NOMO-1 treated with DMSO at 0.1 percent for 48 hours (cell line): ENCODE measurements at regions not wholly inside any gene's neighbourhood (a gene's known extent, or its start where the extent isn't known, plus 50 kb on each side); places are given as distances from the start of the nearest gene placed in this dataset.
"Not testable (repeated sequence)": the region's sequence is repeated elsewhere in the genome, so short reads cannot be mapped to it uniquely, and the experiment has no call there.

ENCODE experiments used
- DNase-seq: peaks from one replicate; lab custom pipeline; 2025; ENCODE audit not compliant: unreplicated experiment; lab: John Stamatoyannopoulos, UW

DNA sequence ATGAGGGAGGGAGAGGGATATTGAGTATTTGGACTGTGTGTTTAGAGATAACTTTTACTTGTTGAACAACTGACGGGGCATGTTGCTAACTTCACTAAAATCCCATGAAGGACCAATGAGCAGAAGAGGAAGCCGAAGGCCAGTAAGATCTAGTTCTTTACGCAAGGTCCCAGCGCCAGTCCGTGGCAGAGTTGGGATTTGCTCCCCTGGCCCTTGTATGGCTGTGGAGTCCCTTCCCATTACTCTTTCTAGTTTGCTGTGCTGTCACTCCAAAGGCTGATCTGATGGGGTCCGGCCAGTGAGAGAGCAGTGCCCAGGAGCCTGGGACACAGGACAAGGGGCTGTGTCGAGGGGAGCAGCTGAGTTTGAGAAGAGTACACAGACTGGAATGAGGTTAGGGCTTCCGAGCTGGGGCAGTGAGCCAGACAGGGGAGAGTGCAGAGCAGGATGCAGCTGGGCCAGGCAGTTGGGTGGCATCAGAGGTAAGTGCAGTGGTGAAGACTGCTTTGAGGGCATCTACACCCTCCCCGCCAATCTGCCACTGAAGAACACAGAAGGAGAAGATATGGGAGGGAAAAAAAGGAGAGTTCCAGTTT is 692.9 kb upstream of the HS6ST1 start:
- DNase-seq, result no peak

DNA sequence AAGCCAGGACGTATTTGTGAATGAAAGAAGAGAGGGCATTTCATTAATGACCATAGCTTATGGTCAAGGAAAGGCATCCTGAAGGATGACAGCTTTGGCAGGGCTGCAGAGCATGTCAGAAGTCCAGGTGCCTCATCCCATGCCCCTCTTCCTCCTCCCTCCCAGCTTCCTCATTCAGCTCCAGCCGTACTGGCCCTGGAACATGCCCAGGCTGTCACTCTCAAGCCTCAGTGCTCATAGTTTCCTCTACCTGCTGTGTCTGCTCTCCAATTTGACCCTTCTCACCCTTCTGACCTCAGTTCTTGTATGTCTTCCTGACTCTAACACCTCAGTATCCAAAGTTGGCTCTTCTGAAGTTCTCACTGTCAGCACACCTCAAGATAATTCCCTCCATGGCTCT is 695.8 kb upstream of the HS6ST1 start:
- DNase-seq, result no peak

DNA sequence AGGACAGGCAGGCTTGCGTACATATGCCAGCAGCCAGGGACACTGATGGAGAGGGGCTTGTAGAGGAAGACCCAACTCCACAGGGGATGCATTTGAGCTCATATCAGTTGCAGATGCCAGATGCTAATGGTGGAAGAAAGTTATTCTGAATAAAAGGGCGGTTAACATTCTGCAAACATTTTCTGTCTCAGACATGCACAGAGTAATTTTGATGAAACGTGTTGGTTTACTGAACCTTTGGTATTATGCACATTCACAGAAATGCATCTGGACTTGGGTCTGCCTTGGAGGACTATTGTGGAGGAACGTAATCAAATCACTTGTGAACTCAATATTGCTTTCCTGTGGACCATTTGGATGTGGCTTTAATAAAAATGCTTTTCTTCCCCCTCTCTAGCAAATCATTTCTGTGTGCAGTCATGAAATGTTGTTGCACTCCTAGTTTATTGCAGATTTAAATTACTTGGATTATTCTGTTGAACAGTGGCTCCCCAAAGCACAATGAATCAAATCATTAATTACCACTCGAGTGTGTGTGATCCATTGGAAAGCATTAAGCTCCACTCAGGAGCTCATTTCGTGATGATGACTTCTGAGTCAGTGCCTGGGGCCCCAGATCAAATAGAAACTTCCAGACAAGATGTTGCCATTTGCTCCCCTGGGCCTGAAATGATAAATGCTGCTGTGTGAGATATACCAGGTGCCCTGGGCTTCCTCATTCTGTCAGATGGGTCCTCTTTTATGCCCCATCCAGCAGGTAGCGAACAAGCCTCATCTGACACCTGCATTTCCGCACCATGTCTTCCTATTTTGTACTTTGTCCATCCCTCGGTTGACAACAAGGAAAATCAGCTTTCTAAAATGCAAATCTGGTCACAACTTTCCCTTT is 697.0 kb upstream of the HS6ST1 start:
- DNase-seq, result no peak

DNA sequence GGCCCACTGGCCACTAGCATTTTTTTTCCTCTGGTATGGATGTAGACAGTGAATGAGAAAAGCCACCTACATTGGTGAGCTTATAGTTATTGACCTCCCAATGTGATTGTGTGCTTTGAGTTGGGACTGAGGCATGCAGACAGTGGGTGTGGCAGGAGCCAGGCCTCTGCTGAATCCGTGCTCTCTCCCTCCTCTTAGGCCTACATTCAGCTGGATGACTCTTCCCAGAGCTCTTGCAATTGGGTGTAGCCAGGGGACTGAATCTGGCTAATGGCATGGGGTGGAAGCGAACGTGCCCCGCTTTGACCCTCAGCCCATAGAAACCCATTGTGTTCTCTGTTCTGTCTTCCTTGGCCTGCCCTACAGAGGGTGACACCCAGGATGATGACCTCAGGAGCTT is 698.3 kb upstream of the HS6ST1 start:
- no peak for DNase-seq

DNA sequence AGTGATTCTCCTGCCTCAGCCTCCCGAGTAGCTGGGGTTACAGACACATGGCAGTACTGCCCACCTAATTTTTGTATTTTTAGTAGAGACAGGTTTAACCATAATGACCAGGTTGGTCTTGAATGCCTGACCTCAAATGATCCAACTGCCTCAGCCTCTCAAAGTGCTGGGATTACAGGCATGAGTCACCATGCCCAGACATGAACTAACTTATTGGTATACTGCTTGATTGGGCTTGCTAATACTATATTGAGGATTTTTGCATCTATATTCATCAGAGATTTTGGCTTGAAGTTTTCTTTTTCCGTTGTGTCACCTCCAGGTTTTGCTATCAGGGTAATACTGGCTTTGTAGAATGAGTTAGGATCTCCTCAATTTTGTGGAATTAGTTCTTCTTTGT is 706.1 kb upstream of the HS6ST1 start:
- DNase-seq, result no peak

DNA sequence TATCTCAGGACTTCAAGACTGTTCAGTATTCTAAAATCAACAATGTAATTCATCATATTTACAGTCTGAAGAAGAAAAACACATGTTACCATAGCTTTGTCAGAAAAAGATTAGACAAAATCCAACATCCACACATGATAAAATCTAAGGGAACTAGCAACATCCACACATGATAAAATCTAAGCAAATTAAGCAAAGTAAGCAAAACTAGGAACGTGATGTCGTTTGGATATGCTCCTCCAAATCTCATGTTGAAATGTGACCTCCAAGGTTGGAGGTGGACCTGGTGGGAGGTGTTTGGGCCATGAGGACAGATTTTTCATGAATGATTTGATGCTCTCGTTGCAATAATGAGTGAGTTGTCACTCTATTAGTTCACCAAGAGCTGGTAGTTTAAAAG is 717.3 kb upstream of the HS6ST1 start:
- DNase-seq, result no peak

DNA sequence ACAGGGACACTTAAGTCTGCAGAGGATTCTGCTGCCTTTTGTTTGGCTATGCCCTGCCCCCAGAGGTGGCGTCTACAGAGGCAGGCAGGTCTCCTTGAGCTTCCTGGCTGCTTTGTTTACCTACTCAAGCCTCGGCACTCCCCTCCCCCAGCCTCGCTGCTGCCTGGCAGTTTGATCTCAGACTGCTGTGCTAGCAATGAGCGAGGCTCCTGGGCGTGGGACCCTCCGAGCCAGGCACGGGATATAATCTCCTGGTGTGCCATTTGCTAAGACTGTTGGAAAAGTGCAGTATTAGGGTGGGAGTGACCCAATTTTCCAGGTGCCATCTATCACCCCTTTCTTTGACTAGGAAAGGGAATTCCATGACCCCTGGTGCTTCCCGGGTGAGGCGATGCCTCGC is 725.0 kb upstream of the HS6ST1 start:
- not testable (repeated sequence) for DNase-seq

DNA sequence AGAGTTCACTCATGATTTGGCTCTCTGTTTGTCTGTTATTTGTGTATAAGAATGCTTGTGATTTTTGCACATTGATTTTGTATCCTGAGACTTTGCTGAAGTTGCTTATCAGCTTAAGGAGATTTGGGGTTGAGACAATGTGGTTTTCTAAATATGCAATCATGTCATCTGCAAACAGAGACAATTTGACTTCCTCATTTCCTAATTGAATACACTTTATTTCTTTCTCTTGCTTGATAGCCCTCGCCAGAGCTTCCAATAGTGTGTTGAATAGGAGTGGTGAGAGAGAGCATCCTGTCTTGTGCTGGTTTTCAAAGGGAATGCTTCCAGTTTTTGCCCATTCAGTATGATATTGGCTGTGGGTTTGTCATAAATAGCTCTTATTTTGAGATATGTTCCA is 727.8 kb upstream of the HS6ST1 start:
- not testable (repeated sequence) for DNase-seq

DNA sequence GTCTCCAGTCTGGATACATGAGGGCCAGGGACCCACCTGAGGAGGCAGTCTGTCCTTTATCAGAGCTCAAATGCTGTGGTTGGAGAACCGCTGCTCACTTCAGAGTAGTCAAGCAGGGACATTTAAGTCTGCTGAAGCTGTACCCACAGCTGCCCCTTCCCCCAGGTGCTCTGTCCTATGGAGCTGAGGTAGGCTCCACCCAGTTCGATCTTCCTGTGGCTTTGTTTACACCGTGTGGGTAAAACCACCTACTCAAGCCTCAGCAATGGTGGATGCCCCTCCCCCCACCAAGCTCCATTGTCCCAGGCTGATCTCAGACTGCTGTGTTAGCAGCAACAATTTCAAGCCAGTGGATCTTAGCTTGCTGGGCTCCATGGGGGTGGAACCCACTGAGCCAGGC is 731.4 kb upstream of the HS6ST1 start:
- DNase-seq, result no peak

DNA sequence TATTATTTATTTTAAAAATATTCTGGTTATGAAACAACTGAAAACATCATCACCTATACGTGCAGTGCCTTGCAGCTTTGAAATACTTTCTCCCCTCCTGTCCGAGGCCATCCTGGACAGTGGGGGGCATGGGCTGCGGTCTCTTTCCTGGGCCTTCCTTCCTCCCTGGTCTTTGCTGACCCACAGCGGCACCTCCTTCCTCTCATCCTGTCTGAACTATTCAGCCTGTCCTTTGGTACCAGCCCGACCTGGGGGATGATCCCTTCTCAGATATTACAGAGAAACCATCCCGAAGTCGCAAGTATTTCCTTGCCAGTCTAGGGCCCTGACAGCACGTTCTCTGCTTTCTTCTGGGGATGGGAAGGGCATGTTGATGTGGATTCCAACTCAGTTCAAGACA is 736.6 kb upstream of the HS6ST1 start:
- DNase-seq, result no peak

DNA sequence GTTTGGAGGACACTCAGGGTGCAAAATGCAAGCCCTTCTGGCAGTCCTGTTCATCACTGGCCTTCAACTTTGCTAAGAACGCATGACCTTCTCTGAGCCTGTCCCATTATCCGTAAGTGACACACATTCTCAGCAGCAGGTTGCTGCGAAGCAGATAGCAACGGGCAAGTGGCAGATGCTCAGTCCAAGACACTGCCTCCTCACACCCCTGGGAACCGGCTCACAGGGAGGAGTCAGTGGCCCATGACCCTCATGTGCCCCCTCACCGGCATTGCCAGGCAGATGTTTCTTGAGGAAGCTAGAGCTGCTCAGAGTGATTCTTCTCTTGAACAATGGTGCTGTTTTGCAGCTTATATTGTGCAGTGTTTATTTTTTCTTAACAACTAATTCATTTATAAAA is 737.2 kb upstream of the HS6ST1 start:
- DNase-seq, result no peak

DNA sequence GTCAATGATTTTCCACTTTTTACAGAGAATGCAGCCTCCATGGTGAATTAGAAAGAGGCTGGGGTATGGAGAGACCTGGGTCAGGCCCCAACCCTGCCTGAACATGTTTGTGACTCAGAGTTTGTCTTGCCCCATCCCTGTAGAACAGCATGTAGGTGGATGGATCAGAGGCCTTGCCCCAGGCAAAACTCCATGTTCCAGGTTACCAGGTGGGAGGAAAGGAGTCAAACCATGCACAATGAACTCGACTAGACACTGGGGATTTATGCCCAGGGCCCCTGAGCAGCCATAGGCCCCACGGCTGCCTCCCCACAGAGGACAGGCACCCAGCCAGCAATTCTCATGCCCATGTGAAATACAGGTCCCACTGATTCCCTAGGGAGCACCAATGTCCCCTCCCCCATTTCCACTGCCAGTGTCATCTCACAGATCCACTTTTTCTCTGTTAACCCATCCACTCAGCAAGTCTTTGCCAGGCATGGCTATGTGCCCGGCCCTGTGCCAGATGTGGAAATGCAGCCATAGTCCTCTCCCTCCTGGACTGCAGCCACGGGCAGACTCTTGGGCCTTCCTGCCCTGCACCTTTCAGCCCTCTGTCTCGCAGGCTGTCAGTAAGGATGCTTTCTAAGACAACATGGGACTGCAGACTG is 737.8 kb upstream of the HS6ST1 start:
- DNase-seq, result no peak

DNA sequence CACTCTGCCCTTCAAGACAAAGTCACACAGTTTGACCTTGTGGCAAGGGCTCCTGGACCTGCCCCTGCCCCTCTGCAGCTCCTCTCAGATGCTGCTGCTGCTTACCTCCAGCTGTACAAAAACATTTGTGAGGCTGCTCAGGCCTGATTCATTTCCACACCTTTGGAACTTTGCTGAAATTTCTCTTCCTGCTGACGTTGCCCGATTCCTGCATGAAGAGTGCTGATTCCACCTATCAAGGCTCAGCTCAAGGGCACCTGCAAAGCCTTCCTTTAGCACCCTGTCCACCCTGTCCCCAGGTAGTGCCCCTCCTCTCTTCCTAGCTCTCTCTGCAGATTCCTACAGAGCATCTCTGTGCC is 738.3 kb upstream of the HS6ST1 start:
- no peak for DNase-seq

DNA sequence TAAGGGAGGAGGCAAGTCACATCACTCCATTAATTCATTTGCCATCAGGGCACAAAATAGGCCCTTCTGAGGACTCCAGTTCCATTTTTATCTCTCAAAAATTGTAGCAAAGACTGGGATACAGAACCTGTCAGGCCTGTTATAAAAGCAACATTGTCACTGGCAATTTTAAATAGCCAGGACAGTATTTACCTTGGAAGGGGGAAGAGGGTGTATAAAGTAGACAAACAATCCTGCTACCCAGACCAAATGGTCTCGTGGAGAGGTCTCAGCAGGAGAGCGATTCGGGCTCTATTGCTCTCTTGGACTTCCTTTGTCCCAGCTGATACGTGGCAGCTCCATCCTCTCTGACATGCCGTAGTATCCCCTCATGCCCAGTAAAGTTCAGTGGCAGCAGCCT is 740.3 kb upstream of the HS6ST1 start:
- DNase-seq, result no peak

DNA sequence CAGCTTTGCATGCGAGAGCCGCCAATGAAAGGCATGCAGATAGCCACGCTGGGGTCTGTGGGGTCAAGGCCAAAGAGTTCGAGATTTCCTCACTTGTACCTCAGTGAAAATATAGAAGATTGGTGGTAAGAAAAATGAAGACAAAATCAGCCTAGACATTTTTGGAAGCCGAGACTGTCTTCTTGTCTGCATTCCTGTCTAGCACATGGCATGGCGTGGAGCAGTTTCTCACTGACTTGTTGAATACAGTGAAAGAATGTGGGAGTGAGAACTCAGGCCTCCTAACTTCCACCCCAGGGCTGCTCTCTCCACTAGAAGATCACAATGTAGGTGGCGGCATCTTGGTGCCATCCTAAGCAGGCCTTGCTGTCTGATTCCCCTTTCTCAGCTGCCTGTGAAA is 740.8 kb upstream of the HS6ST1 start:
- no peak for DNase-seq

DNA sequence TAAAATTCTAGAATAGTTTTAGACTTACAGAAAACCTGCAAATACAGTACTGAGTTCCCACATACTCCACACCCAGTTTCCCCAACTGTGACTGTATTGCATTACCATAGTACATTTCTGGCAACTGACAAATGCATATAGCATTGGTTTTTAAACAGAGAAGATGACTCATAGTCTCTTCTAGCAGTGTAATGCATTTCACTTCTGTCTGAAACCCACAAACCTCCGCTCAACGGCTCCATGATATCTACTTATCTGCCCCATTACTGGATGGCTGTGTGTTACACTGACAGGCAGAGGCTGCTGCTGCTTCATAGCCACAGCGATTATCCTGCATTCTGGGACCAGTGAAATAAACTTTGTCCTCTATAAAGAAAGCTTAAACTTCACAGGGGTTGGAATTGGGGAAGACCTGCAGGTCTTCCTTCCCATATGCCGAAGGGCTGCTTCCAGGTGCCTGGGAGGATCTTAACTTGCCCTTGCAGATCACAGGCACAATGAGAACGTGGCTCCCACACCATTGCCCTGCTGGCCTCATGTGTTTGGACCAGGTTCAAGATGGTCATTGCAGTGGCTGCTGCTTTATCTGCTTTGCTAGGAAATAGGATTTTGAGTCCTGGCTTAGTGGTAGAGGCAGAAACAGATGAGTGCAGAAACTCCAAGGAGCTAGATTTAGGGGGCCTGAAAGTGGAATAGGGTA is 742.6 kb upstream of the HS6ST1 start:
- peak; percentile 29 for DNase-seq

DNA sequence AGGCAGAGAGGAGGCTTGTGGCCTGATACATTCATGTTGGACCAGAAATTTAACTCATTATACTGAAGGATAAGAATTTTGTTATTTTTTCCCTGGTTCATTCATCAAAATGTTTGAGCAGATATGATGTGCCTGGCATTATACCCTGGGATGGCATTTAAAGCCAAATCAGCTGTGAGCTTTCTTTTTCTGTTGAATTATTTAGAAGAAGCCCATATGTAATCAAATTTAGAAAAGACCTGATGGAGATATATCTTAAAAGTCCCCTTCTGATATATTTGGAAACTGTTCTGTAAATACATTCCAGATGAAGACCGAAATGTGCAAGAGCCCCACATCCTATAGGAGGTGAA is 743.1 kb upstream of the HS6ST1 start:
- no peak for DNase-seq

DNA sequence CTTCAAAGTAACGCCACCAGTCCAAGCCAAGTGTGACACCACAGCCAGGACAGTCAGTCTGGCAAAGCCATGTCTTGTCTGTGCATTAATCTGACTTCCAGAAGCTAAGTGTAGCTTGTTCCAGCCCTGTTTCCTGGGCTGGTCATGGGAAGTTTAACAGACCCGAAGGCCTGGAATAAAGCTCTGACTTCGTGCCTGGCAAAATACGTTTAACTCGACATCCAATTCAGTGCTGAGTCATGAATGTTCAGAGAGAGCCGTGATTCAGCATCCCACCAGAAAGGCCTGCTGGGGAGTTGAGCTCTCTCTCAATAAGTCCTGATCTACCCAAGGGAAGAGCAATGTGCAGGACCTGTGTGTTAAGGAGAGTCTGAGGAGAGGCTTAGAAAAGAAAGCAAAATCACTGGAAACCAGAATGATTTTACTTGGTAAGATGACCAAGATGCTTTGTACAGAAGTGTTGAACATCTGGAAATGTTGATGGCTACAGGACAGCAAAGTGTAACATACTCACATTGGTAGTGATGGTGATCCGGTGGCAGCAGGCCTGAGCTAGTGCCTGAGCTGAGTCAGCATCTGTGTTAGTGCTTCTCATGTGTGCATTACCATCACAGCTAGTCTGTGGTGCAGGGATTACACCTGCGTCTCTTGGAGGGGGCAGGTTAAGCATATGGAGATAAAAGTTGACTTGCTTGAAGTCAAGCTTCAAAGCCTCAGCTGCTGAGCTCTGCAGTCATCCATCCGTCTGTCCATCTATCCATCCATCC is 743.7 kb upstream of the HS6ST1 start:
- no peak for DNase-seq

DNA sequence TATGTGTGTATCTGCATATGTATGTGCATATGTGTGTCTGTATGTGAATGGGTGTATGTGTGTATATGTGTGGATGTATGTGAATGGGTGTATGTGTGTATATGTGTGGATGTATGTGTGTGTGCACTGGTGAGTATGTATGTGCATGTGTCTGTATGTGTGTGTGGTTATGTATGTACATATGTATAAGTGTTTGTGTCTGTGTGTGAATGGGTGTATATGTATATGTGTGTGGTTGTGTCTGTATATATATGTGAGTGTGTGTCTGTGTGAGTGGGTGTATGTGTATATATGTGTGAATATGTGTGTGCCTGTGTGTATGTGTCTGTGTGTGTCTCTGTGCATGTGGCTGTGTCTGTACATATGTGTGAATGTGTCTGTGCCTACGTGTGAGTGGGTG is 748.4 kb upstream of the HS6ST1 start:
- DNase-seq, result no peak

DNA sequence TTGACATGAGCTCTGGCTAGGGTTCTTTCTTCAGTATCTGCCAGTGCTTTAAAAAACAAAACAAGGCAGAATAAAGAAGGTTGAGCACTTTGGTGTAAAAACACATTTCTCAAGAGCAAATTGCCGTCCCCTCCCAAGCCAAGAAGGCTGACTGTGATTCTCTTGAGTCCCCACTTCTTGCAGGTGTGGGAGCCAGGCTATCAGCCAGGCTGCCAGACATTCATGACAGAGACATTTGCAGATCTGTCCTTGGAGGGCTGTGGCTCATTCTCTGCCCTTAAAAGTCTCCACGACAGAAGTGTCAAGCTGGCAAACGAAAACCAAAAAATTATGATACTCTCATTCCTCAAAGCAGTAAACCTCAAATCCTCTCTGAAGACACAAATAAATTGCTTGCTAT is 749.3 kb upstream of the HS6ST1 start:
- no peak for DNase-seq

DNA sequence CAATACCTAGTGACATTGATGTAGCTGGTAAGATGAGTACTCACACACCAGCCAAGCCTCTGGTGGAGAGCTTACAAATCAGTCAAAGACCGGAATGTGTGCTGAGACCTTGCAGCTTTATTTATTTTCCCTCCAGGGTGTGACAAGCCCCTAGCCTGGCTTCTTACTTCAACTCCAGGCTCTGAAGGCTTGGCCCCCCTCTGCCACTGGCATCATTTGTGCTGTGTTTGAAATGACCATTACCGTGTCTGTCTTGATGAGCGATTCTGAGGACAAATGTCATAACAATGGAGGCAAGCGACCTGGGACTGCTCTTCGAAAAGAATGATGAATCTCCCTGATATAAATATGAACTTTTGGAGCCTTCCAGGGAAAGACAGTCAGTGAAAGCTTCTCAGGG is 749.9 kb upstream of the HS6ST1 start:
- DNase-seq, result no peak
